ENCODE measurements at regions not wholly inside any gene's neighbourhood (a gene's known extent, or its start where the extent isn't known, plus 50 kb on each side); places are given as distances from the start of the nearest gene placed in this dataset.

DNA sequence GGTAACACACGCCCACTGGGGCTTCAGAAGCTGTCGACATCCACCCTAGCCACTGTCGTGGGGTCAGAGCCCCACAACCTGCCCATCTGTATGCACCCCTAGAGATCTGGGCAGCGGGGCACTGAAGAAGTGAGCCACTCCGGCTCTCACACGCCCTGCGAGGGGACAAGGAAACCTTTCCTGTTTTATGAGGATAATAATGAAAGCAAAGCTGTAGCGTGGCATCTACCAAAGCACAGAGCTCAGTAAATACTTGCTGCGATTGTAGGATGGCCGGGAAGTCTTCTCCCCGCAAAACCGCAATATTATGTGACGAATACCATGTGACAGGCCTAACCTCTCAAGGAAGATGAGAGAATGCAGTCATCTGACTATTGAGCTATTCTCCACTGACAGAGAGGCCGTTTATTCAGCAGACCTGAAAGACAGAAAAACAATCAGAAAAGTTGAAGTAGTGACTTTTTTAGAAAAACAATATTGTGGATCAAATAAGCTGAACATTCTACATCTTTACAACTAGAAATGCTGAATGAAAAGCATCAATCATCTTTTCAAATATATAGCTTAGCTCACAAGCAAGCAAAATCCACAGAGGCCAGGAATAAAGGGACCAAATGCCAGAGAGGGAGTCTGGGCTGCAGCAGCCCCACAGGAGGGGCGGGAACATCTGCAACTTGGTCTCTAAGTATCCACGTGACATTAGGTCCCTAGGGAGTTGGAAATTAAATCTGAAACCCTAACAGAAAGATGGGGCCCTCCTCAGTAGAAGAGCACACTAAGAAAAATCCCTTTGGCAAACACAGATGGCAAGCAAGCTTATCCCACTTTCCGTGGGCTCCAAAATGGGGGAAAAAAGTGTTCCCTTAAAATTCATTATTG, 207.8 kb downstream of the TTLL2 start:
- DNase-seq (ENCODE audit: extremely low spot score, unreplicated experiment), result no peak
- H3K27ac Mint-ChIP-seq, result peak overlapping the region; percentile 35
- H3K4me1 Mint-ChIP-seq (ENCODE audit: unreplicated experiment), result peaks cover 12% of the 10 kb centered on the region
- H3K36me3 Mint-ChIP-seq, result no peaks in the 10 kb centered on the region
- no peaks in the 10 kb centered on the region for H3K27me3 Mint-ChIP-seq
- no peak overlapping the region for H3K4me3 Mint-ChIP-seq
- TF ChIP-seq, protein P1, sequence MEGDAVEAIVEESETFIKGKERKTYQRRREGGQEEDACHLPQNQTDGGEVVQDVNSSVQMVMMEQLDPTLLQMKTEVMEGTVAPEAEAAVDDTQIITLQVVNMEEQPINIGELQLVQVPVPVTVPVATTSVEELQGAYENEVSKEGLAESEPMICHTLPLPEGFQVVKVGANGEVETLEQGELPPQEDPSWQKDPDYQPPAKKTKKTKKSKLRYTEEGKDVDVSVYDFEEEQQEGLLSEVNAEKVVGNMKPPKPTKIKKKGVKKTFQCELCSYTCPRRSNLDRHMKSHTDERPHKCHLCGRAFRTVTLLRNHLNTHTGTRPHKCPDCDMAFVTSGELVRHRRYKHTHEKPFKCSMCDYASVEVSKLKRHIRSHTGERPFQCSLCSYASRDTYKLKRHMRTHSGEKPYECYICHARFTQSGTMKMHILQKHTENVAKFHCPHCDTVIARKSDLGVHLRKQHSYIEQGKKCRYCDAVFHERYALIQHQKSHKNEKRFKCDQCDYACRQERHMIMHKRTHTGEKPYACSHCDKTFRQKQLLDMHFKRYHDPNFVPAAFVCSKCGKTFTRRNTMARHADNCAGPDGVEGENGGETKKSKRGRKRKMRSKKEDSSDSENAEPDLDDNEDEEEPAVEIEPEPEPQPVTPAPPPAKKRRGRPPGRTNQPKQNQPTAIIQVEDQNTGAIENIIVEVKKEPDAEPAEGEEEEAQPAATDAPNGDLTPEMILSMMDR (conservative IDR thresholded peaks at IDR 0.05), result no peak
- H3K9me3 Mint-ChIP-seq, result no peaks in the 10 kb centered on the region

DNA sequence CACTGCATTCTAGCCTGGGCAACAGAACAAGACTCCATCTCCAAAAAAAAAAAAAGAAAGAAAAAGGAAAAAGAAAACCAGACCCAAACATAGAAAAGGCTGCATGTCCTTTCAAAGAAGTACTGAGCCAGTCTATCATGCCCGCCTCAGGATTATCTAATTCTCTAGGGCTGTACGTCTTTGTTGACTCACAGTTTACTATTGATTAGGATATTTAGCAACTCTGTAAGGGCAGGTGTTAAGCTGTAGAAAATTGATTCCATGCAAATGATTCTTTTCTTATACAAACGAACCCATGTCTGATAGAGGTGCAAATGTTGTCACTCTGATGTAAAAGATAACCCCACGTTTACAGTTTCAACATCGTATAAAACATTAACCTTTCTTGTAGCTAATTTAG, 209.0 kb downstream of the TTLL2 start:
- Mint-ChIP-seq H3K9me3 (no peaks in the 10 kb centered on the region), H3K27me3 (no peaks in the 10 kb centered on the region), H3K4me3 (no peak overlapping the region), H3K27ac (no peak overlapping the region), H3K36me3 (no peaks in the 10 kb centered on the region), H3K4me1 (ENCODE audit: unreplicated experiment) (peaks cover 12% of the 10 kb centered on the region)
- TF ChIP-seq, protein P1 (conservative IDR thresholded peaks at IDR 0.05), result no peak
- no peak for DNase-seq (ENCODE audit: extremely low spot score, unreplicated experiment)

DNA sequence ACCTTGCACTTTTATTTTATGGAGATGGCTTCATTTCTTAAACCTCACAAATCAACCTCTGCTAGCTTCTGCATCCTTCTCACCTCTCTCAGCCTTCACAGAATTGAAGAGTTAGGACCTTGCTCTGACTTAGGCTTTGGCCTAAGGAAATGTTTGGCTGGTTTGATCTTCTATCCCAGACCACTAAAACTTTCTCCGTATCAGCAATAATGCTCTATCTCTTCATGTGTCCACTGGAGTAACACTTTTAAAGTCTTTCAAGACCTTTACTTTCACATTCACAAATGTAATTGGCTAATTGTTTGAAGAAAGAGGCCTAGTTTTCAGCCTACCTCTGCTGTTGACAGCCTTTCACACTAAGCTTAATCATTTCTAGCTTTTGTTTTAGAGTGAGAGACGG, 212.9 kb downstream of the TTLL2 start:
- Mint-ChIP-seq H3K27ac (no peak overlapping the region), H3K4me1 (ENCODE audit: unreplicated experiment) (peaks cover 6% of the 10 kb centered on the region), H3K9me3 (no peaks in the 10 kb centered on the region), H3K36me3 (no peaks in the 10 kb centered on the region), H3K27me3 (no peaks in the 10 kb centered on the region), H3K4me3 (no peak overlapping the region)
- DNase-seq (ENCODE audit: extremely low spot score, unreplicated experiment), result no peak
- TF ChIP-seq, protein P1 (conservative IDR thresholded peaks at IDR 0.05), result no peak

DNA sequence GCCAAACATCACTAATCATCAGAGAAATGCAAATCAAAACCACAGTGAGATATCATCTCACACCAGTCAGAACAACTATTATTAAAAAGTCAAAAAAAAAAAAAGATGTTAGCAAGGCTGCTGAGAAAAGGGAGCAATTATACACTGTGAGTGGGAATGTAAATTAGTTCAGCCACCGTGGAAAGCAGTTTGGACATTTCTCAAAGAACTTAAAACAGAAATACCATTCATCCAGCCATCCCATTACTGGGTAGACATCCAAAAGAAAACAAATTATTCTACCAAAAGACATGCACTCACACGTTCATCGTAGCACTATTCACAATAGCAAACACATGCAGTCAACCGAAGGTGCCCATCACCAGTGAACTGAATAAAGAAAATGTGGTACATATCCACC, 213.9 kb downstream of the TTLL2 start:
- TF ChIP-seq, protein P1 (conservative IDR thresholded peaks at IDR 0.05), result no peak
- DNase-seq (ENCODE audit: extremely low spot score, unreplicated experiment), result no peak
- H3K27me3 Mint-ChIP-seq, result no peaks in the 10 kb centered on the region
- H3K4me3 Mint-ChIP-seq, result no peak overlapping the region
- no peaks in the 10 kb centered on the region for H3K9me3 Mint-ChIP-seq
- H3K27ac Mint-ChIP-seq, result no peak overlapping the region
- no peaks in the 10 kb centered on the region for H3K4me1 Mint-ChIP-seq (ENCODE audit: unreplicated experiment)
- H3K36me3 Mint-ChIP-seq, result no peaks in the 10 kb centered on the region

DNA sequence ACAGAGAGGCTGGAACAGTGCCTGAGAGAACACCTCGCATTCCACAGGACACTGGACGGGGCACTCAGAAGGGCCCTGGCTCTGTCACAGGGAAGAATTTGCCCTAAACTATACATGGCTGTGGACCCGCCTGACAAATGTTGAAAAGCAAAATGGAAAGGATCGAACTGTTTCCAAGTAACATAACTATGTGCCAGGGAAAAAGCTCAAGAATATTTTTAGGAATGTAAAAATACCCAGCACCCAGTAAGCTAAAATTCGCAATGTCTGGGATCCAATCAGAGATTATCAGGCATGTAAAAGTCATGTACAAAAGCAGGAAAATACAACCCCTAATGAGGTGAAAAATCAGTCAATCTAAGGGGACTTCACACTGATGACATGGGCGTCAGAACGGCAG, 215.9 kb downstream of the TTLL2 start:
- no peak overlapping the region for H3K27ac Mint-ChIP-seq
- no peak for DNase-seq (ENCODE audit: extremely low spot score, unreplicated experiment)
- TF ChIP-seq, protein P1 (conservative IDR thresholded peaks at IDR 0.05), result no peak
- no peak overlapping the region for H3K4me3 Mint-ChIP-seq
- no peaks in the 10 kb centered on the region for H3K4me1 Mint-ChIP-seq (ENCODE audit: unreplicated experiment)
- no peaks in the 10 kb centered on the region for H3K9me3 Mint-ChIP-seq
- H3K36me3 Mint-ChIP-seq, result no peaks in the 10 kb centered on the region
- H3K27me3 Mint-ChIP-seq, result no peaks in the 10 kb centered on the region
